HepG2 (cell line): ENCODE measurements at regions not wholly inside any gene's neighbourhood (a gene's known extent, or its start where the extent isn't known, plus 50 kb on each side); places are given as distances from the start of the nearest gene placed in this dataset.

ENCODE experiments used
- GABPA ChIP-seq, 2 experiments: IDR thresholded peaks; 2 replicates each; pipeline ENCODE4 v1.6.1; 2011 to 2016; ENCODE audit warnings: low read depth in 2 of 2, low read length in 1 of 2, missing biosample characterization in 1 of 2, missing genetic modification characterization in 1 of 2
- HOXA3 ChIP-seq: sonication (generic); formaldehyde crosslinking; IDR thresholded peaks from 2 replicates; pipeline ENCODE4 v1.5.0; 2020; ENCODE audit warnings: missing genetic modification reagents
- JUND ChIP-seq: sonication (generic); formaldehyde crosslinking; IDR thresholded peaks from 2 replicates; pipeline ENCODE4 v1.8.0; 2022; ENCODE audit warnings: mild to moderate bottlenecking, missing genetic modification reagents
- KLF9 ChIP-seq: IDR thresholded peaks from 2 replicates; pipeline ENCODE4 v1.6.1; 2016; ENCODE audit warnings: low read depth
- POLR2A ChIP-seq, 2 experiments: IDR thresholded peaks; 2 replicates each; pipeline ENCODE4 v1.6.1; 2011; ENCODE audit warnings: low read depth in 2 of 2, low read length in 2 of 2, mild to moderate bottlenecking in 1 of 2, moderate library complexity in 1 of 2; ENCODE audit not compliant: insufficient read depth in 1 of 2
- SIX4 ChIP-seq: sonication (generic); formaldehyde crosslinking; IDR thresholded peaks from 2 replicates; pipeline ENCODE4 v1.4.0; 2020; ENCODE audit warnings: missing genetic modification reagents
- SMAD1 ChIP-seq: sonication (generic); formaldehyde crosslinking; IDR thresholded peaks from 2 replicates; pipeline ENCODE4 v1.4.0; 2020; ENCODE audit warnings: missing genetic modification reagents, low read depth, mild to moderate bottlenecking, borderline replicate concordance
- ZNF326 ChIP-seq: sonication (generic); formaldehyde crosslinking; IDR thresholded peaks from 2 replicates; pipeline ENCODE4 v1.4.0; 2020; ENCODE audit warnings: missing genetic modification reagents, borderline replicate concordance
- TF ChIP-seq, protein P1 (sequence below): sonication (generic); formaldehyde crosslinking; IDR thresholded peaks from 2 replicates; pipeline ENCODE4 v1.5.0; 2020; ENCODE audit warnings: mild to moderate bottlenecking, missing genetic modification reagents, moderate library complexity
- TF ChIP-seq, protein P2 (sequence below): sonication (generic); formaldehyde crosslinking; IDR thresholded peaks from 2 replicates; pipeline ENCODE4 v1.4.0; 2020; ENCODE audit warnings: mild to moderate bottlenecking, missing genetic modification reagents

DNA sequence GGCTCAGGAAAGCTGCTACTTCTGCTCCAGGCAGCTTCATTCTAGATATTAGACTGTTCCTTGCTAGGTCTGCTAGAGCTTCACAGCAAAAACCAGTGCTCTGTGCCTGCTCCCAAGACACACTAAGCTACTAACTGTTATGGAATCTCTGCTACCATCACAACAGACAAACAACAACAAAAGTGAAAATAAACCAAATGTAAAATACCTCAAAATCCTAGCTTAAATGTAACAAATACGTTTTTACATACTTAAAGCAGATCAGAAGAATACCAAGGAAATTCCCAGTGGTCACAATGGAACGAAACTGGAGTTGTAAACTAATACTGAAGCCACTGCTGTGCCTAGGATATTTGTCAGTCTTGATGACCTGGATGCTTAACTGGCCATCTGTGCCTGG is 84.6 kb upstream of the EZR start:
- TF ChIP-seq SMAD1 (CRISPR knock-in tag) (no peak), ZNF326 (CRISPR knock-in tag) (no peak), POLR2A (IDR thresholded peaks at IDR 0.05; ENCODE audit: insufficient read depth in 1 of 2, low read depth in 2 of 2, low read length in 2 of 2) (no peak), SIX4 (CRISPR knock-in tag) (no peak), HOXA3 (no peak), GABPA (IDR thresholded peaks at IDR 0.05; ENCODE audit: low read depth, low read length) (no peak), GABPA (CRISPR knock-in tag; IDR thresholded peaks at IDR 0.05; ENCODE audit: low read depth) (no peak), JUND (CRISPR knock-in tag) (no peak), KLF9 (CRISPR knock-in tag) (no peak)
- TF ChIP-seq, protein P1, sequence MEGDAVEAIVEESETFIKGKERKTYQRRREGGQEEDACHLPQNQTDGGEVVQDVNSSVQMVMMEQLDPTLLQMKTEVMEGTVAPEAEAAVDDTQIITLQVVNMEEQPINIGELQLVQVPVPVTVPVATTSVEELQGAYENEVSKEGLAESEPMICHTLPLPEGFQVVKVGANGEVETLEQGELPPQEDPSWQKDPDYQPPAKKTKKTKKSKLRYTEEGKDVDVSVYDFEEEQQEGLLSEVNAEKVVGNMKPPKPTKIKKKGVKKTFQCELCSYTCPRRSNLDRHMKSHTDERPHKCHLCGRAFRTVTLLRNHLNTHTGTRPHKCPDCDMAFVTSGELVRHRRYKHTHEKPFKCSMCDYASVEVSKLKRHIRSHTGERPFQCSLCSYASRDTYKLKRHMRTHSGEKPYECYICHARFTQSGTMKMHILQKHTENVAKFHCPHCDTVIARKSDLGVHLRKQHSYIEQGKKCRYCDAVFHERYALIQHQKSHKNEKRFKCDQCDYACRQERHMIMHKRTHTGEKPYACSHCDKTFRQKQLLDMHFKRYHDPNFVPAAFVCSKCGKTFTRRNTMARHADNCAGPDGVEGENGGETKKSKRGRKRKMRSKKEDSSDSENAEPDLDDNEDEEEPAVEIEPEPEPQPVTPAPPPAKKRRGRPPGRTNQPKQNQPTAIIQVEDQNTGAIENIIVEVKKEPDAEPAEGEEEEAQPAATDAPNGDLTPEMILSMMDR (CRISPR knock-in tag): no peak
- TF ChIP-seq, protein P2, sequence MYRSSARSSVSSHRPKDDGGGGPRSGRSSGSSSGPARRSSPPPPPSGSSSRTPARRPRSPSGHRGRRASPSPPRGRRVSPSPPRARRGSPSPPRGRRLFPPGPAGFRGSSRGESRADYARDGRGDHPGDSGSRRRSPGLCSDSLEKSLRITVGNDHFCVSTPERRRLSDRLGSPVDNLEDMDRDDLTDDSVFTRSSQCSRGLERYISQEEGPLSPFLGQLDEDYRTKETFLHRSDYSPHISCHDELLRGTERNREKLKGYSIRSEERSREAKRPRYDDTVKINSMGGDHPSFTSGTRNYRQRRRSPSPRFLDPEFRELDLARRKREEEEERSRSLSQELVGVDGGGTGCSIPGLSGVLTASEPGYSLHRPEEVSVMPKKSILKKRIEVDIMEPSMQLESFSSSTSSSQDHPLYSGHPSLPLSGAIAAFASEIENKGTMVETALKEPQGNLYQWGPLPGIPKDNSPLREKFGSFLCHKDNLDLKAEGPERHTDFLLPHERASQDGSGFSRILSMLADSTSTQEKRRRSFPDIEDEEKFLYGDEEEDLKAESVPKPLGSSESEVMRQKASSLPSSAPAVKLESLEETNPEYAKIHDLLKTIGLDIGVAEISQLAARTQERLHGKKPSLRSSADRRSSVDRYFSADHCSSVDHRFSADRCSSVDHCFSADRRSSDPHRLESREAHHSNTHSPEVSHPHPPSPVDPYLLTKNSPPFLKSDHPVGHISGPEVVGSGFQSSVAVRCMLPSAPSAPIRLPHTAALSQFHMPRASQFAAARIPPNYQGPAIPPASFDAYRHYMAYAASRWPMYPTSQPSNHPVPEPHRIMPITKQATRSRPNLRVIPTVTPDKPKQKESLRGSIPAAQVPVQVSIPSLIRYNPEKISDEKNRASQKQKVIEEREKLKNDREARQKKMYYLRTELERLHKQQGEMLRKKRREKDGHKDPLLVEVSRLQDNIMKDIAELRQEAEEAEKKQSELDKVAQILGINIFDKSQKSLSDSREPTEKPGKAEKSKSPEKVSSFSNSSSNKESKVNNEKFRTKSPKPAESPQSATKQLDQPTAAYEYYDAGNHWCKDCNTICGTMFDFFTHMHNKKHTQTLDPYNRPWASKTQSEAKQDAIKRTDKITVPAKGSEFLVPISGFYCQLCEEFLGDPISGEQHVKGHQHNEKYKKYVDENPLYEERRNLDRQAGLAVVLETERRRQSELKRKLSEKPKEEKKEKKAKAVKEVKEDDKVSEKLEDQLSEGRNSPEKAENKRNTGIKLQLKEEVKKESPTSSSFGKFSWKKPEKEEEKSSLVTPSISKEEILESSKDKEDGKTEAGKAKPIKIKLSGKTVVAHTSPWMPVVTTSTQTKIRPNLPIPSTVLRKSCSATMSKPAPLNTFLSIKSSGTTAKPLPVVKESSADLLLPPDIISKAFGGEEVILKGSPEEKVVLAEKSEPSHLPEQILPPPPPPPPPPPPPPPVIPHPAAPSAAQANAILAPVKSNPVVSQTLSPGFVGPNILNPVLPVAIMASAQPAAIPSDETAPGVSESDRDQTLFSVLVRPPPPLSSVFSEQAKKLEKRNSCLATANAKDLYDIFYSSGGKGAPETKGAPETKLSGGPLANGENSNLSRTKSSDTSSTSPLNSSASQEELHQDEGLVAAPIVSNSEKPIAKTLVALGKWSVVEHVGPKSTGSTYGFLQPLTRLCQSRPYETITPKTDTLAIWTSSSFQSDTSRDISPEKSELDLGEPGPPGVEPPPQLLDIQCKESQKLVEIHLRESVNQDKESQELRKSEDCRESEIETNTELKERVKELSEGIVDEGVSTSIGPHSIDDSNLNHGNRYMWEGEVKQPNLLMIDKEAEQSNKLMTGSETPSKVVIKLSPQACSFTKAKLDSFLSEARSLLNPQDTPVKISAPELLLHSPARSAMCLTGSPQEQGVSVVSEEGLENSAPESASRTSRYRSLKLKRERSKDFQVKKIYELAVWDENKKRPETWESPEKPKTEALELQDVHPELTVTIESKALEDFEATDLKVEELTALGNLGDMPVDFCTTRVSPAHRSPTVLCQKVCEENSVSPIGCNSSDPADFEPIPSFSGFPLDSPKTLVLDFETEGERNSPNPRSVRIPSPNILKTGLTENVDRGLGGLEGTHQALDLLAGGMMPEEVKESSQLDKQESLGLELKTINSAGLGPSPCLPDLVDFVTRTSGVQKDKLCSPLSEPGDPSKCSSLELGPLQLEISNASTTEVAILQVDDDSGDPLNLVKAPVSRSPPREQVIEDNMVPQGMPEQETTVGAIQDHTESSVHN: no peak
